ENCODE measurements at regions not wholly inside any gene's neighbourhood (a gene's known extent, or its start where the extent isn't known, plus 50 kb on each side); places are given as distances from the start of the nearest gene placed in this dataset.

- TF ChIP-seq POLR2A (IDR thresholded peaks at IDR 0.05; ENCODE audit: low read depth), result no peak
- TF ChIP-seq CTCF (IDR thresholded peaks at IDR 0.05), result no peak
Observed at GRCh38 chr4:59222221-59222620, 1977.9 kb upstream of the ADGRL3 start.
